ENCODE measurements at regions not wholly inside any gene's neighbourhood (a gene's known extent, or its start where the extent isn't known, plus 50 kb on each side); places are given as distances from the start of the nearest gene placed in this dataset.

DNA sequence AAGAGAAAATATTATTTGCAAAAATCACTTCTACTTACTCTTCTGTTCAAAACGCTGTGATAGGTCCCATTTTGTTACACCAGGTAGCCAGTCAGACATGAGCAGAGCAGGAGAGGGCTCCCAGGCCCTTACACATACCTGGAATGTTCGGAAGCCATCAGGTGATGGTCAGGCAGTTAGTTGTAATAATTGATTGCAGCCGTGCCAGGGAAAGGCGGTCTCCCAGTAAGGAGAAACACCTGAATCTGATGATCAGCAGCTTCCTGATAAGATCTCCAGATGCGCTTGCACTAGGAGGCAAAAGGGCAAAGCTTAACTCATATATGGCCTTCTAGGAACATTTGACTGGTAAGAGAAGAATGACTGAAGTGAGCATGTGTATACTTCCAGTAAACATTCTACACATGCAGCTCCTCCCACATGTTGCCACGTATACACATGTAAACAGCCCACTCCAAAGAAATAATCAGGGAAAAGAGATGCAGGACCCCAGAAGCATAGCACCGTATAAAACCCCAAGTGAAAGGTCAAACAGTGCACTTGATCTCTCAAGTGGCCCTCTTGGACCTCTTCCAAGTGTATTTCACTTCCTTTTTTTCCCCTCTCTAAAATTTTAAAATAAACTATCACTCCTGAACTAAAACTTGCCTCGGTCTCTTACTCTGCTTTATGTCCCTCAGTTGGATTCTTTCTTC lies 1338.0 kb downstream of the FSTL5 start:
- Histone ChIP-seq H3K9me3 (no peaks in the 10 kb centered on the region), H3K4me2 (peak overlapping the region; percentile 26), H3K27me3 (no peaks in the 10 kb centered on the region), H3K4me1 (peaks cover 11% of the 10 kb centered on the region; the same call in 1 of the 2 replicates), H3K36me3 (no peaks in the 10 kb centered on the region), H3K27ac (no peak overlapping the region), H3K4me3 (no peak overlapping the region), H4K20me1 (no peaks in the 10 kb centered on the region), H3K9ac (no peak overlapping the region)
- no peak for TF ChIP-seq Cebpa-rat (IDR thresholded peaks at IDR 0.05)

DNA sequence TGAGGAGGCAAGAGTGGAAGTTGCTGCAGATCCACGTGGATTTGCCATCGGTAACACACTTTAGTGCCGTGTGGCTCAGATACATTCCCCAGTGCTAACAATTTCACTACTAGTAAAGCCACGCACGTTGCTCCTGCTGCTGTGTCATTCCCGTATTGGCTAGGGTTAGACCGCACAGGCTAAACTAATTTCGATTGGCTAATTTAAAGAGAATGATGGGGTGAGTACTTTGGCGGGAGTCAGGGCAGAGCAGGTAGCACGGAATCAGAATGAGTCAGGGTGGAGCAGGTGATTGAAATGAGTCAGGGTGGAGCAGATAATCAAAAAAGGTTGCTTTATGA lies 1337.5 kb downstream of the FSTL5 start:
- Histone ChIP-seq H3K9ac (no peak overlapping the region), H3K4me2 (peak overlapping the region; percentile 26), H3K36me3 (no peaks in the 10 kb centered on the region), H3K4me1 (peaks cover 11% of the 10 kb centered on the region; the same call in 1 of the 2 replicates), H3K27me3 (no peaks in the 10 kb centered on the region), H3K9me3 (no peaks in the 10 kb centered on the region), H3K27ac (no peak overlapping the region), H4K20me1 (no peaks in the 10 kb centered on the region), H3K4me3 (no peak overlapping the region)
- TF ChIP-seq Cebpa-rat (IDR thresholded peaks at IDR 0.05), result no peak

DNA sequence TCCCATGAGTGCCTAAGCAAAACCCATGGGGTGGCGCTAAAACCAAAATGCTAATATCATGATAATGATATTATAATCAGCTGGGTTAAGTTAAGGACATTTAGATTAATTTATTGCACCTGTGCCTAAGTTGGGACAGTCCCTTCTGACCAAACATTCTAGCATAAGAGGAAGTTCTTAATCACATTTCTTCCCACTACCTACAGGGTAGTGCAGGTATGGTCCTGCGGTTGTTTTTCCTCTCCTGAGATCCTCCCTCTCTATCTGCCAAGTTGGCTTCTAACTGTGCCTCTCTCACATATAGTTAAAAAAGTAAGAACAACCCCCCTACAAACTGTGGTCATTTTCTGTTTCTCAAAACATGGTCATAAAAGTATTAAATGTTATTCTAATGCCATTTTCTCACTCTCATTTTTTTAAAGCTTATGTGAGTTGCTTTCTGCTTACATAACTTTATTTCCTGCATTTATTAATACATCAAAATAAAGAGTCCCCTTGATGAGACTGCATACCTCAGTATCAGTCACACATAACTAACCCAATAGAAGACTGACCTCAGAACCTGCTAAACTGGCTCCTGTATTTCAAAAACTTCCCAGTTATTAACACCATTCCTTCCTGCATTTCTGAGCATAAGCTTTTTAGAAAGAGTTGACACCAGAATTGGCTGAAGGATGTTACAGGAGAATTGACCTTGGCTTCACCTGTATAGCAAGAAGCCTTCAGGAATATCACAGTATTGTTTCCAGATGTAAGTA lies 1332.5 kb downstream of the FSTL5 start:
- no peaks in the 10 kb centered on the region for H3K9me3 ChIP-seq
- H4K20me1 ChIP-seq, result no peaks in the 10 kb centered on the region
- no peak overlapping the region for H3K9ac ChIP-seq
- no peak overlapping the region for H3K4me3 ChIP-seq
- no peaks in the 10 kb centered on the region for H3K27me3 ChIP-seq
- no peak overlapping the region for H3K4me2 ChIP-seq
- TF ChIP-seq Cebpa-rat (IDR thresholded peaks at IDR 0.05), result no peak
- peaks cover 1% of the 10 kb centered on the region; the same call in 1 of the 2 replicates for H3K4me1 ChIP-seq
- no peaks in the 10 kb centered on the region for H3K36me3 ChIP-seq
- no peak overlapping the region for H3K27ac ChIP-seq

DNA sequence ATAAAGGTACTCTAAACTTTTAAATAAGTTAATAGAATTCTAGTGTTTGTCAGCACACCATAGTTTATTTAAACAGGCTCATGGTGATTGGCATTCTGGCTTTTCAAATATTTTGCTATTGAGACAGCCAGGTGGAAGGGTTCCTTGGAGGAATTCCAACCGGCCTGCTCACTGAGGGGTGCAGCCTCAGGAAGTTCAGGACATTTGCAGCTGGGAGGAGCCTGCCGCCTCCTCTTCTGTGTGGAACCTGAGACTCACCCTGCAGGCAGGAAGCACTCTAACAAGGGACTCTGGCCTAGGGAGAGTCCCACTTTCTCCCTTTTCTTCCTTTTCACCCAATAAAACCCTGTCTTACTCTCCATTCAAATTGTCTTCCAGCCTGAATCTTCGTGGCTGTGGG lies 1328.0 kb downstream of the FSTL5 start:
- H3K27ac ChIP-seq, result no peak overlapping the region
- no peaks in the 10 kb centered on the region for H3K36me3 ChIP-seq
- no peak overlapping the region for H3K9ac ChIP-seq
- no peak overlapping the region for H3K4me3 ChIP-seq
- H4K20me1 ChIP-seq, result no peaks in the 10 kb centered on the region
- no peak for TF ChIP-seq Cebpa-rat (IDR thresholded peaks at IDR 0.05)
- no peaks in the 10 kb centered on the region for H3K4me1 ChIP-seq
- no peaks in the 10 kb centered on the region for H3K9me3 ChIP-seq
- no peak overlapping the region for H3K4me2 ChIP-seq
- no peaks in the 10 kb centered on the region for H3K27me3 ChIP-seq

DNA sequence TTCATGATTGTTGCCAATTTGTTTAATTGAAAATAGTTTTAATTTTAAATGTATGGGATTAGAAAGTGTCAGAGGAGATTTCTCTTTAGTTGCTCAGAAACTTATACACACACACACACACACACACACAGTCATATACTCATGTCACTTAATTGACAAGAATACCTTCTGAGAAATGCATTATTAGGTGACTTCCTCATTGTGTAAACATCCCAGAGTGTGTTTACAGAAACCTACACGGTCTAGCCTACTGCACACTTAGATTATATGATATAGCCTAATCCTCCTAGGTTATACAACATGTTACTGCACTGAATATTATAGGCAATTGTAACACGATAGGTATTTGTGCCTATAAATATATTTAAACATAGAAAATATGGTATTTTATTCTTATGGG lies 1327.4 kb downstream of the FSTL5 start:
- H3K9ac ChIP-seq, result no peak overlapping the region
- no peaks in the 10 kb centered on the region for H3K27me3 ChIP-seq
- H3K4me1 ChIP-seq, result no peaks in the 10 kb centered on the region
- no peaks in the 10 kb centered on the region for H4K20me1 ChIP-seq
- H3K4me2 ChIP-seq, result no peak overlapping the region
- no peak for TF ChIP-seq Cebpa-rat (IDR thresholded peaks at IDR 0.05)
- H3K4me3 ChIP-seq, result no peak overlapping the region
- no peaks in the 10 kb centered on the region for H3K36me3 ChIP-seq
- no peaks in the 10 kb centered on the region for H3K9me3 ChIP-seq
- no peak overlapping the region for H3K27ac ChIP-seq

DNA sequence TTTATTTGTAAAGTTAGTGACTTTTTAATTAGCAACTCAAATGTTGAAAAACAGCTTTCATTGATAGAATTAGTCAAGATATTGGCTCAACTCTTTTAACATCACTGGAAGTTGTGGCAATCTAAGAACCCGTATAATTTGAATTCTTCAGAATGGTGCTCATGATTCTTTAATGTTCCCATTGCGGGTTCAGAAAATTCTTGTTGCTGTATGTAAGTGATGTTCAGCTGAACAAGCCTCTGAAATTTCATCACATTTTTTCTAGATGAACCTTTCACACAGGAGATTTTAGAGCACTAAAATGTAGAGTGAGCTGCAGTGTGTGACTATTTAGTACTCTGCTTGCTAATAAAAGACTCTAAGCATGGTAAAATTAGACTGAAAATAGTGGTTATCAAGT lies 1317.7 kb downstream of the FSTL5 start:
- no peak overlapping the region for H3K4me2 ChIP-seq
- no peaks in the 10 kb centered on the region for H4K20me1 ChIP-seq
- H3K9ac ChIP-seq, result no peak overlapping the region
- no peak overlapping the region for H3K4me3 ChIP-seq
- H3K27me3 ChIP-seq, result no peaks in the 10 kb centered on the region
- no peaks in the 10 kb centered on the region for H3K9me3 ChIP-seq
- H3K36me3 ChIP-seq, result no peaks in the 10 kb centered on the region
- no peak overlapping the region for H3K27ac ChIP-seq
- no peaks in the 10 kb centered on the region for H3K4me1 ChIP-seq
- TF ChIP-seq Cebpa-rat (IDR thresholded peaks at IDR 0.05), result no peak

DNA sequence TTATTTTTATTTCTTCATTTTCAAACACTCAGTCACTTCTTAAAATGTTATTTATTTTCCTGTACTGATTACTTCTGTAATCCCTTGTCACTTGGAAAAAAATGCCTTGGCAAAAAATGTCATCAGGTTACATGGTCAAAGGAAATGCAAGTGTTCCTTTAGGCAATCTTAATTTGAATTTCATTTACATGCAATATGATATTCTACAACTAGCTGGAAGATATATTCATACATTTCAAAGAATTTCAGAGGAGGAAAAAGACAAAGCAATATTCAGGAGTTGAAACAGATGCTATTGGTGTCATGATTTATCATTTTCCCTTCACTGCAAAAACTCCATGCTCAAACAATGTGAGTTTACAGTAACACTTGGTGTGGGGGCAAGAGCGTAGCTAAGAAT lies 1316.6 kb downstream of the FSTL5 start:
- Histone ChIP-seq H3K27ac (no peak overlapping the region), H3K9ac (no peak overlapping the region), H3K9me3 (no peaks in the 10 kb centered on the region), H3K4me1 (no peaks in the 10 kb centered on the region), H3K36me3 (no peaks in the 10 kb centered on the region), H3K27me3 (no peaks in the 10 kb centered on the region), H3K4me2 (no peak overlapping the region), H4K20me1 (no peaks in the 10 kb centered on the region), H3K4me3 (no peak overlapping the region)
- no peak for TF ChIP-seq Cebpa-rat (IDR thresholded peaks at IDR 0.05)

DNA sequence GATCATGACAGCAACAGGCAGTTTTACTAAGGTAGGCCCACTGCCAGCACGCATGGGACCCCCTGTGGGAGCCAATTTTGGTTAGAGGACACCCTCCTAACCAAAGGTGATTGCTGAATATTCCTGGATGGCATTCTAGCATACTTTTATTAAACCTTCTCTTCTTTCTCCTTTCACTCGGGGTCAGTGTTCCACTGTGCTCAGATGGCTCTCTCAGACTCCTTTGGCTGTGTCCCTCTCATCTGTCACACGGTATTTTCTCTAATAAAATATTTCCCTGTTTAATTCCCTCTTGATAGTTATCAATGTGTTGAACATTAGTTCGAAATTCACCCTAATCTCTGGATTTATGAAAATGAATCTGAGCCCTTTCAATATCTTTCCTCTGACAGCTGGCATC lies 1315.3 kb downstream of the FSTL5 start:
- H4K20me1 ChIP-seq, result no peaks in the 10 kb centered on the region
- H3K4me3 ChIP-seq, result no peak overlapping the region
- H3K27me3 ChIP-seq, result no peaks in the 10 kb centered on the region
- no peak overlapping the region for H3K27ac ChIP-seq
- no peaks in the 10 kb centered on the region for H3K36me3 ChIP-seq
- no peaks in the 10 kb centered on the region for H3K9me3 ChIP-seq
- no peaks in the 10 kb centered on the region for H3K4me1 ChIP-seq
- H3K9ac ChIP-seq, result no peak overlapping the region
- no peak overlapping the region for H3K4me2 ChIP-seq
- TF ChIP-seq Cebpa-rat (IDR thresholded peaks at IDR 0.05), result no peak

DNA sequence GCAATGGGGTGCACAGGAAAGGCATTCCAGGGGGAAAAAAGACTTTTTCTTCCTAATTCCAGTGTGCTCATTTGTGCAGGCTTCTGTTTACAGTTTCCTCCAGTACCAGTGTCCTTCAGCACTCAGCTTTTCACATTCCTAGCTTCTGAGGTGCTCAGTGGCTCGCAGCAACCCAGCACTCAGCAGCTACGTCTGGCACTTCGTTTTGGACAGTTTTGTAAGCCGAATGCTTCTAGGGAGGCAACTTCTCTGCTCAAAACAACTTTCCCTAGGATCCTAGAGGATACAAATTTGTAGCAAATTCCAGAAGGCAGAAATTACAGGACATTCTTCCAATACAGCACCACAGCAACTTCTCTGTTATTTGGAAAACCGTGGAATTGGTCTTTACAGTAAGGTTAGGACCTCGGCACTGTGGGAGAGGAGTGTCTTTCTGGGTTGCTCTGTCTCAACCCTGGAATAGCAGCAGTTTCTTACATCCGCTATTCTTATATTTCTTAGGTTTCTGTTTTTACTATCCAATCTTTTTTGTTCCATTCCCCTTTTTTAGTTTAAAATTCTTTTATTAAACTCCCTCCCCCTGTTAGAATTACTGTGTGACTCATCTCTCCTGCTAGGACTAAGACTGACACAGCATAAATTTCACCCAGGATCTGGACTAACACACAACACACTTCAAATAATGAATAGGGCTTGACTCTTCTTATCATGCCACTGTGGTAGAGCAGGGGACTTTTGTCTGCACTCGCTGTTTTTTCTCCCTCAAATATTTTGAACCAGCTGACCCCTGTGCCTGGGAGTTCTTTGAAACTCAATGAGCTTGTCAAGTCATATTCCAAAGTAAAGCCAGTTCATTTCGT lies 1314.7 kb downstream of the FSTL5 start:
- no peaks in the 10 kb centered on the region for H4K20me1 ChIP-seq
- no peak for TF ChIP-seq Cebpa-rat (IDR thresholded peaks at IDR 0.05)
- no peak overlapping the region for H3K4me2 ChIP-seq
- H3K27ac ChIP-seq, result no peak overlapping the region
- H3K36me3 ChIP-seq, result no peaks in the 10 kb centered on the region
- H3K27me3 ChIP-seq, result no peaks in the 10 kb centered on the region
- no peak overlapping the region for H3K4me3 ChIP-seq
- no peak overlapping the region for H3K9ac ChIP-seq
- no peaks in the 10 kb centered on the region for H3K9me3 ChIP-seq
- no peaks in the 10 kb centered on the region for H3K4me1 ChIP-seq

DNA sequence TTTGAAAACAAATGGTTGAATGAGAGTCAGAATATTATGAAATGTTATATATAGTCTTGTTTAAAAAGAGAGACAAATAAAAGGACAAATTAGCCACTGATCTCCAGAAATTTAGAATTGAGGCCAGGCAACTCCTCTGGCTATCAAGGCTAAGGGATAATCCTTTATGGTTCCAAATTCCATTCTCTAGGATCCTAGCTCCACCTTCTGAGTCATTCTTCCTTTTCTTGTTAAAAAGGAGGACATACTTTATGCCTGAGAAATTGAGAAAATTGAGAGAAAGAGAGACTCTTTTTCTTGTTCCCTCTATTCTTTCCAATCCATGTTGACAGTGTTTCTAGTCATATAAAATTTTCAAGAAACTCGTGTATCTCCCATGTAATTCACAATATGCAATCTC lies 1299.5 kb downstream of the FSTL5 start:
- Histone ChIP-seq H3K9me3 (no peaks in the 10 kb centered on the region), H3K4me2 (no peak overlapping the region), H3K4me1 (no peaks in the 10 kb centered on the region), H3K27ac (no peak overlapping the region), H4K20me1 (no peaks in the 10 kb centered on the region), H3K9ac (no peak overlapping the region), H3K4me3 (no peak overlapping the region), H3K36me3 (no peaks in the 10 kb centered on the region), H3K27me3 (no peaks in the 10 kb centered on the region)
- no peak for TF ChIP-seq Cebpa-rat (IDR thresholded peaks at IDR 0.05)

All from BLaER1 (cell line).